GM04503 (cell line): ENCODE measurements at regions not wholly inside any gene's neighbourhood (a gene's known extent, or its start where the extent isn't known, plus 50 kb on each side); places are given as distances from the start of the nearest gene placed in this dataset.
A peak's percentile ranks its signal among the peaks of the same experiment; 100 is the strongest.
"Not testable (repeated sequence)": the region's sequence is repeated elsewhere in the genome, so short reads cannot be mapped to it uniquely, and the experiment has no call there.

Experiments
- DNase-seq: peaks from one replicate; pipeline ENCODE4 v3.0.0-alpha.2; 2012; ENCODE audit warnings: low read depth

GRCh38 chr3:124318014-124318413 is 326.1 kb upstream of the ROPN1 start:
- DNase-seq, result no peak

GRCh38 chr3:124318656-124319055 is 326.7 kb upstream of the ROPN1 start:
- DNase-seq, result no peak

- DNase-seq, result no peak
Measured at GRCh38 chr3:124320976-124321375, 329.1 kb upstream of the ROPN1 start.

GRCh38 chr3:124322309-124322880 is 330.5 kb upstream of the ROPN1 start:
- DNase-seq, result no peak

- DNase-seq, result no peak
Measured at GRCh38 chr3:124322966-124323365, 331.0 kb upstream of the ROPN1 start.

GRCh38 chr3:124325248-124325647 is 333.3 kb upstream of the ROPN1 start:
- DNase-seq, result no peak

- DNase-seq, result no peak
Measured at GRCh38 chr3:124329723-124330122, 337.8 kb upstream of the ROPN1 start.

GRCh38 chr3:124333931-124334640 is 342.2 kb upstream of the ROPN1 start:
- no peak for DNase-seq

- DNase-seq, result no peak
Measured at GRCh38 chr3:124336067-124336656, 344.2 kb upstream of the ROPN1 start.

GRCh38 chr3:124345845-124346244 is 353.9 kb upstream of the ROPN1 start:
- DNase-seq, result no peak

GRCh38 chr3:124346487-124346886 is 354.6 kb upstream of the ROPN1 start:
- DNase-seq, result no peak

GRCh38 chr3:124347418-124347817 is 355.5 kb upstream of the ROPN1 start:
- no peak for DNase-seq

- not testable (repeated sequence) for DNase-seq
Measured at GRCh38 chr3:124348555-124348954, 356.6 kb upstream of the ROPN1 start.

- peak; percentile 36 for DNase-seq
Measured at GRCh38 chr3:124351430-124352148, 359.7 kb upstream of the ROPN1 start.

- no peak for DNase-seq
Measured at GRCh38 chr3:124352149-124352539, 360.2 kb upstream of the ROPN1 start.

- no peak for DNase-seq
Measured at GRCh38 chr3:124353691-124354090, 361.8 kb upstream of the ROPN1 start.

- DNase-seq, result no peak
Measured at GRCh38 chr3:124354150-124354549, 362.2 kb upstream of the ROPN1 start.

GRCh38 chr3:124358156-124358555 is 366.2 kb upstream of the ROPN1 start:
- no peak for DNase-seq

- no peak for DNase-seq
Measured at GRCh38 chr3:124360155-124360554, 368.2 kb upstream of the ROPN1 start.

GRCh38 chr3:124360563-124360962 is 368.6 kb upstream of the ROPN1 start:
- DNase-seq, result no peak

GRCh38 chr3:124361566-124361965 is 368.7 kb upstream of the UMPS start:
- DNase-seq, result no peak

GRCh38 chr3:124362455-124362854 is 367.8 kb upstream of the UMPS start:
- DNase-seq, result no peak

GRCh38 chr3:124363476-124363875 is 366.8 kb upstream of the UMPS start:
- DNase-seq, result peak; percentile 56
